ENCODE measurements at regions not wholly inside any gene's neighbourhood (a gene's known extent, or its start where the extent isn't known, plus 50 kb on each side); places are given as distances from the start of the nearest gene placed in this dataset.

- Histone ChIP-seq H3K36me3 (ENCODE audit: control insufficient read depth, low read length) (no peaks in the 10 kb centered on the region), H3K4me1 (ENCODE audit: control insufficient read depth, low read length) (peaks cover 3% of the 10 kb centered on the region; the same call in 1 of the 2 replicates), H3K79me2 (ENCODE audit: control insufficient read depth, low read length) (no peaks in the 10 kb centered on the region), H4K20me1 (ENCODE audit: control insufficient read depth, insufficient read depth, low read depth, low read length) (no peaks in the 10 kb centered on the region), H3K4me3 (ENCODE audit: low read length) (no peak overlapping the region), H3K27ac (ENCODE audit: low read depth, low read length) (no peak overlapping the region), H3F3A (ENCODE audit: control insufficient read depth, insufficient read depth) (no peaks in the 10 kb centered on the region), H3K9me3 (ENCODE audit: control insufficient read depth, insufficient read depth, low read length) (no peaks in the 10 kb centered on the region; the same call in 1 of the 2 replicates), H3K27me3 (ENCODE audit: control insufficient read depth, low read length) (no peaks in the 10 kb centered on the region), H3K9me2 (replicated peaks; ENCODE audit: control insufficient read depth, low read length) (no peaks in the 10 kb centered on the region), H3K4me2 (ENCODE audit: low read length) (no peak overlapping the region)
- TF ChIP-seq EZH2phosphoT487 (IDR thresholded peaks at IDR 0.05; ENCODE audit: borderline replicate concordance, low read length) = no peak
- no peak for TF ChIP-seq CTCF (IDR thresholded peaks at IDR 0.05; ENCODE audit: low read depth, low read length, poor library complexity, severe bottlenecking)
Measured at GRCh38 chr6:54463354-54464024, 155.2 kb downstream of the TINAG start.

- Histone ChIP-seq H4K20me1 (ENCODE audit: control insufficient read depth, insufficient read depth, low read depth, low read length) (no peaks in the 10 kb centered on the region), H3K9me3 (ENCODE audit: control insufficient read depth, insufficient read depth, low read length) (no peaks in the 10 kb centered on the region; the same call in 1 of the 2 replicates), H3K4me1 (ENCODE audit: control insufficient read depth, low read length) (peaks cover 3% of the 10 kb centered on the region; the same call in 1 of the 2 replicates), H3K4me3 (ENCODE audit: low read length) (no peak overlapping the region), H3K27me3 (ENCODE audit: control insufficient read depth, low read length) (no peaks in the 10 kb centered on the region), H3K4me2 (ENCODE audit: low read length) (no peak overlapping the region), H3K9me2 (replicated peaks; ENCODE audit: control insufficient read depth, low read length) (no peaks in the 10 kb centered on the region), H3K36me3 (ENCODE audit: control insufficient read depth, low read length) (no peaks in the 10 kb centered on the region), H3K79me2 (ENCODE audit: control insufficient read depth, low read length) (no peaks in the 10 kb centered on the region), H3F3A (ENCODE audit: control insufficient read depth, insufficient read depth) (no peaks in the 10 kb centered on the region), H3K27ac (ENCODE audit: low read depth, low read length) (no peak overlapping the region)
- no peak for TF ChIP-seq CTCF (IDR thresholded peaks at IDR 0.05; ENCODE audit: low read depth, low read length, poor library complexity, severe bottlenecking)
- no peak for TF ChIP-seq EZH2phosphoT487 (IDR thresholded peaks at IDR 0.05; ENCODE audit: borderline replicate concordance, low read length)
Measured at GRCh38 chr6:54465649-54466300, 157.5 kb downstream of the TINAG start.

GRCh38 chr6:54467384-54467783 is 159.1 kb downstream of the TINAG start:
- TF ChIP-seq EZH2phosphoT487 (IDR thresholded peaks at IDR 0.05; ENCODE audit: borderline replicate concordance, low read length) (no peak), CTCF (IDR thresholded peaks at IDR 0.05; ENCODE audit: low read depth, low read length, poor library complexity, severe bottlenecking) (no peak)
- no peak overlapping the region for H3K4me3 ChIP-seq (ENCODE audit: low read length)
- no peaks in the 10 kb centered on the region for H3K27me3 ChIP-seq (ENCODE audit: control insufficient read depth, low read length)
- H4K20me1 ChIP-seq (ENCODE audit: control insufficient read depth, insufficient read depth, low read depth, low read length) = no peaks in the 10 kb centered on the region
- no peak overlapping the region for H3K4me2 ChIP-seq (ENCODE audit: low read length)
- no peaks in the 10 kb centered on the region; the same call in 1 of the 2 replicates for H3K9me3 ChIP-seq (ENCODE audit: control insufficient read depth, insufficient read depth, low read length)
- peaks cover 3% of the 10 kb centered on the region; the same call in 1 of the 2 replicates for H3K4me1 ChIP-seq (ENCODE audit: control insufficient read depth, low read length)
- no peaks in the 10 kb centered on the region for H3K9me2 ChIP-seq (replicated peaks; ENCODE audit: control insufficient read depth, low read length)
- no peaks in the 10 kb centered on the region for H3K79me2 ChIP-seq (ENCODE audit: control insufficient read depth, low read length)
- no peak overlapping the region for H3K27ac ChIP-seq (ENCODE audit: low read depth, low read length)
- H3F3A ChIP-seq (ENCODE audit: control insufficient read depth, insufficient read depth) = no peaks in the 10 kb centered on the region
- H3K36me3 ChIP-seq (ENCODE audit: control insufficient read depth, low read length) = no peaks in the 10 kb centered on the region

All from DOHH2 (cell line).